Activated CD8-positive, alpha-beta memory T cell treated with anti-CD3 and anti-CD28 coated beads, Interleukin-2, amount 50 U/mL, for 24 hours (primary cell): ENCODE measurements at regions not wholly inside any gene's neighbourhood (a gene's known extent, or its start where the extent isn't known, plus 50 kb on each side); places are given as distances from the start of the nearest gene placed in this dataset.

ENCODE experiments used
- DNase-seq: peaks from one replicate; pipeline ENCODE4 v3.0.0-alpha.2; 2020; ENCODE audit errors: extremely low read depth

DNA sequence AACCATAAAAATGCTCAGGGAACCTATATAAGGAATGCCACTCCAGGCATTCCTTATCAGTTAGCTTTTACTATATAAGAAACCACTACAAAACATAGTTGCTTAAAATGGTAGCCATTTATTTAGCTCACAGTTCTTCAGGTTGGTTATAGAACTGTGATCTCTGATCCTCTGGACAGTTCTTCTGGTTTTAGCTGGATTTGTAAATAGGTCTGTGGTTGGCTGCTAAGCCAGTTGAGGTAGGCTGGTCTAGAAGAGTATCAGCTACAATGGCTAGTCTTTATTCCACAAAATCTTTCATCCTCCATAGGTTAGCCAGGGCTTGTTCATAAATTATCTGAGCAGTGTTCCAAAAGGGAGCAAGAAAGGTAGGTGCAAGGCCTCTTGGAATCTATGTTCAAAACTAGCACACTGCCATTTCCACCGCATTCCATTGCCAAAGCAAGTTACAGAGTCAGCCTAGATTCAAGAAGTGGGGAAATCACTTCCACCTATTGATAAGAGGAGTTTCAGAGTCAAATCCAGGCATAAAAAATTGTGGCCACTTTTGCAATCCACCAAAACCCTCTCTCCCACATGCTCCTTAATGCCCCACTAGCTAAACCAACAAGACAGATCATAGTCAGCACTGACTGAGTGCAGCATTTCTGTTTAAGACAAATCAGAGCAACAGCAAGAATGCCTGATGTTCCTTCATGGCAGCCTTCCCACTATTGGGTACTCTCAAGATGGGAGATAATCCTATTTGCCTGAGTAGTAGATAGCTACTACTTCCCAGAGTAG, 146.4 kb downstream of the IRS1 start:
- DNase-seq = no peak

GRCh38 chr2:226652369-226652768, 147.3 kb downstream of the IRS1 start:
- DNase-seq = no peak

GRCh38 chr2:226649871-226650660, 149.6 kb downstream of the IRS1 start:
- no peak for DNase-seq

- no peak for DNase-seq
Observed at GRCh38 chr2:226649201-226649600, 150.4 kb downstream of the IRS1 start.

DNA sequence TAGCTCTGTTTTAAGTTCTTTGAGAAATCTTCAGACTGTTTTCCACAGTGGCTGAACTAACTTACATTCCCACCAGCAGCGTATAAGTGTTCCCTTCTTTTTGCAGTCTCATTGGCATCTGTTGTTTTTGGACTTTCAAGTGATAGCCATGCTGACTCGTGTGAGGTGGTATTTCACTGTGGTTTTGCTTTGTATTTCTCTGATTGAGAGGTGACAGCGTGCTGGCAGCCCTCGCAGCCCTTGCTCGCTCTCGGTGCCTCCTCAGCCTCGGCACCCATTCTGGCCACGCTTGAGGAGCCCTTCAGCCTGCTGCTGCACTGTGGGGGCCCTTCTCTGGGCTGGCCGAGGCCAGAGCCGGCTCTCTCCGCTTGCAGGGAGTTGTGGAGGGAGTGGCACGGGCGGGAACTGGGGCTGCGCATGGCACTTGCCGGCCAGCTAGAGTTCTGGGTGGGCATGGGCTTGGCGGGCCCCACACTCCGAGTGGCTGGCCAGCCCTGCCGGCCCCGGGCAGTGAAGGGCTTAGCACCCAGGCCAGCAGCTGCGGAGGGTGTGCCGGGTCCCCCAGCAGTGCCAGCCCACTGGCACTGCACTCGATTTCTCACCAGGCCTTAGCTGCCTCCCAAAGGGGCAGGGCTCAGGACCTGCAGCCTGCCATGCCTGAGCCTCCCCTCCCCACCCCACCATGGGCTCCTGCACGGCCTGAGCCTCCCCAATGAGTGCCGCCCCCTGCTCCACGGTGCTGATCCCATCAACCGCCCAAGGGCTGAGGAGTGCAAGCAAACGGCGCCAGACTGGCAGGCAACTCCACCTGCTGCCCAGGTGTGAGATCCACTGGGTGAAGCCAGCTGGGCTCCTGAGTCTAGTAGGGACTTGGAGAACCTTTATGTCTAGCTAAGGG, 151.8 kb downstream of the IRS1 start:
- no peak for DNase-seq

- DNase-seq = no peak
Observed at GRCh38 chr2:226644399-226644865, 155.2 kb downstream of the IRS1 start.

DNA sequence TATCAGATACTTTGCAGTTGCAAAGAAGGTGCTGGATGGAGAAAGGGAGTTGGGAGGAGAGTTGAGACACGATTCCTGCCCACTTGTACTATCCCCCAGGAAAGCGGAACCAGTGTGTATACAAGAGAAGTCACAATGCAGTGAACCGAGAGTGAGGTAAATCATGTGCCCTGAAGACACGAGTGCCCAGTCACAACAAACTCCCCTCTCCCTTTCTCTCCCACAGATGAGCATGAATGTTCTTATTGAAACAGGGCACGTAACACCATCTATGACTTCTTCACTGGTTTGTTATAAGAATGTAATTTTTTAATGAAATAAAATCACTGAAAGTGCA, 155.7 kb downstream of the IRS1 start:
- no peak for DNase-seq

GRCh38 chr2:226643030-226643945, 156.3 kb downstream of the IRS1 start:
- no peak for DNase-seq

DNA sequence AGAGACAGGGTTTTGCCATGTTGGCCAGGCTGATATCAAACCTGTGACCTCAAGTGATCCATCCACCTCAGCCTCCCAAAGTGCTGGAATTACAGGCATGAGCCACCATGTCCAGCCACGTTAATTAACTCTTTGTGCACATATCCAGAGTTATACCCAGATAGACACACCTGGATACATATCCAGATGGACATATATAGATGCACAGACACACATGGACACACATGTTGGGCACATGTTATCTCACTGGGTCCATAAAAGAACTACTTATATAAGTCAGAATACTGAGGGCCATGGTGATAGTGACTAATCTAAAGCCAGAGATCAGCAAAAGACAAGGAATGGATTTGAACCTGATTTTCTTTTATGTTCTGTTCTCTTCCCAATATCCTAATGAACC, 158.6 kb downstream of the IRS1 start:
- DNase-seq = no peak

DNA sequence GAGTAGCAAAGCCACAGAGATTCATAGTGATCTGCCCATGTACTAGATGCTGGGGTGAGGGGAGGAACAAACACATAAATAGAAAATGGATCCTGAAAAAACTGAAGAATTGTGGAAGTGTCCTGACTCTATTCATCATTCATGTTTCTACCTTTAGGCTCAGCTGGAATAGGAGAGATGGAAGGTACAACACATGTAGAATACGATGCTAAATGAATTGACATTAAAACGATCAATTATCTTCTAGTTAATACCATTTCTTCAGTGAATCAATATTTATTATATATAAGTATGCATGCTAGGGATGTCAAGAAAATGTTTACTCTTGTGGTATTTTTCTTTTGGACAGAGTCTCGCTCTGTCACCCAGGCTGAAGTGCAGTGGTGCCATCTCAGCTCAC, 159.1 kb downstream of the IRS1 start:
- no peak for DNase-seq

DNA sequence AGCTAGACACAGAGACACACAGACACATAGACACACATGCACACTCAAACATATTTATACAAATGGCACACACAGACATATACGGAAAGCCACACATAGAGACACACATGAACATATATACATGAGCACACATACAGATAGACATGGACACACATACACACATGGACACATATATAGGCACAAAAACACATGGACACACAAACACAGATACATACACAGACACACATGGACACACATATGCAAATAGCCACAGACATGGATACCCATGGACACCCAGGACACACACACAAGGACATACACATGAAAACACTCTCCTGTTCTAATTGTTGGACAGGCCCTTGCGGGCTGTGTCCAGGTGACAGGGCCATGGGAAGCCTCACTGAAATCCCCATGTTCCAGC, 160.1 kb downstream of the IRS1 start:
- DNase-seq = no peak

GRCh38 chr2:226638576-226638975, 161.0 kb downstream of the IRS1 start:
- no peak for DNase-seq

DNA sequence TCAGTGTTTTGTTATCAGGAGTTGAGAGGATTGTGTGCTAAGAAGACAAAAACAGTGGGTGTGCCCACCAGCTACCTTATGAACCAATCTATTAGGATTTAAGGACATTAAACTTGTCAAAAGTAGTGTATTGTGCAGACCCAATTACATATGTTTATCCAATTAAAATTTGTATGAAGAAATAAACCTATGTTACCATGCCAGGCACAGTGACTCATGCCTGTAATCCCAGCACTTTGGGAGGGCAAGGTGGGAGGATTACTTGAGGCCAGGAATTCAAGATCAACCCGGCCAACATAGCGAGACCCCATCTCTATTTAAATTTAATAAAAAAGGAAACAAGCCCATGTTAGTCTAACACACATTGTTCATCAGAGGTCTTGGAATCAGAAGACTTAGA, 162.2 kb downstream of the IRS1 start:
- DNase-seq = no peak

DNA sequence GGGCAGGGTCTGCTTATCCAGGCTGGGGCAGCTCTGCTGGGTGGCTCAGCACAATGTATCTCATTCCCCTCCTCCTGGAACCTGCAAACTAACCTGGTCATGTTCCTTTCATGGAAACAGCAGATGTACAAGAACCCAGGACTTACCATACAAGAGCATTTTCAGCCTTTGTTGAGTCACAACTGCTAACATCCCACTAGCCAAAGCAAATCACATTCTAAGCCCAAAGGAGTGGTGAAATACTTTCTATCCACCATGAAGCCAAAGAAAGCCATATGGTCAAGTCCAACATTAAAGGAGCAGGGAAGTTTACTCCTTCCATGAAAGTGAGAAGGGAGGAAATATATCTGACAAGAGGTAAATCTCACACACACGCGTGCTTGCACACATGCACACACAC, 163.0 kb downstream of the IRS1 start:
- DNase-seq = no peak

GRCh38 chr2:226634943-226635604, 164.5 kb downstream of the IRS1 start:
- no peak for DNase-seq

DNA sequence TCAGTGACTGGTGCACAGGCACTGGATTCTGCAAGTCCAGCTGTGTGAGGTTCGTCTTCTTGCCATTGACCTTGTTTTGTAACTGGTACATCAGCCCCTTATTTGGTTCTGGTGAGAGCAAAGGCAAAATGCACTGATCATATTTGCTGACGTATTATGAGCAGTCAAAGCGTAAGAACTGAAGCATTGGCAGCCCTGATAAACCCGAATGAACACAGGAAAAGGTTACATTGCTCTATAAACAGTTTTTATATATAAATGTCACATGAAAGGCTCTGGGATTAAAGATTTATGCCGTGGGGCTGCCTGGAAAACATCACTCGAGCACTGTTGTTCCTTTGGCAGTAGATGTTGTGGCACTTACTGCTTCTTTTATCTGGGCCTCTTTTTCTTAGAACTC, 167.9 kb downstream of the IRS1 start:
- no peak for DNase-seq

DNA sequence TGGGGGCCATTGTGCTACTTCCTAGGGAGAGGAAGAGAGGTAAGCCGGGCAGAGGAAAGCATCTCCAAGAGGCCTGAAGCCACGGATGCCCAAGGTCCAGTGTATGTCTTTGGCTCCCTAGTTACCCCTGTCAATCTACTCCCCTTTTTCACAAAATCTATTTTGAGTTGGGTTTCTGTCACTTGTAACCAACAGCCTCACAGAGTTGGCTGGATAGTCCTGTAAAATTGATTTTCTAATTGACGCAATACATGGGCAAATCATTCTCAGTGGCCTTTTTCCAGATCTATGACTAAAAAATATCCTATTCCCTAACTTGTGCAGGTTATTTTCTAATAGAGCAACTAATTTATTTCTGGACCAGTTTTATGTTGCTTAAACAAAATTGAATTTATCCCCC, 168.4 kb downstream of the IRS1 start:
- DNase-seq = no peak

GRCh38 chr2:226625946-226626345, 173.7 kb downstream of the IRS1 start:
- DNase-seq = no peak

DNA sequence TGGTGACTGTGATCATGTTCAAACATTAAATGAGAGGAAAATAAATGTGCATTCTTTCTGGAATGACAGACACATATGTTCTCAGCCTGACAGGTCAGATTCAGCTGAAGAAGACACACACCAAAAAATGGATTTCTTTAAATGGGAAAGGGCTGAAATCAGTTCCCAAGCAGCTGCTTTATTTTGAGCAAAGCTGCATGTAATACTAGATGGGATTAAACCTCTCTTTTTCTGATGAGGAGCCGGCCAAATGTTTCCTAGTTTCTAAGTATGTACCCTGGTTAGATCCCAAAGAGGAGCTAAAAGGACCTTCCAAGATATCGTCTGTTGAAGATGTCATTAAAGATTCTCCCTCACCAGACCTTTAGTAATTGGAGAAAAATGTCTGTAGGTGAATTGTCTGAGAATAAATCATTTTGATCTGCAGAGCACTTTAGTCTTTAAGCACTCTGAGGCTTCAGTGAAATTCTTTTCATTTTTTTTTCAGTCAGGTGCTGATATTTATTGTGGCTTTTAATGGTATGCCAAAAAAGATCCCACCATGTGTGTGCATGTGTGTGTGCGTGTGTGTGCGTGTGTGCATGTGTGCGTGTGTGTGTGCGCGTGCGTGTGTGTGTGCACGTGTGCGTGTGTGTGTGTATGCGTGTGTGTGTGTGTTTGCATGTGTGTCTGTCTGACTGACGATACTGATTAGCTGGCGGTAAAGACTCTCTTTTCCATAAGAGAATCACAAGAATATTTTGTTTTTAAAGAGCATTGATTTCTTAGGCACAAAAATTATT, 175.8 kb downstream of the IRS1 start:
- no peak for DNase-seq

GRCh38 chr2:226622484-226622883, 177.1 kb downstream of the IRS1 start:
- no peak for DNase-seq
